ENCODE measurements at regions not wholly inside any gene's neighbourhood (a gene's known extent, or its start where the extent isn't known, plus 50 kb on each side); places are given as distances from the start of the nearest gene placed in this dataset.

- TF ChIP-seq REST (IDR thresholded peaks at IDR 0.05; ENCODE audit: insufficient read depth in 1 of 2, low read depth in 2 of 2, low read length in 2 of 2): no peak
- no peak for TF ChIP-seq POLR2AphosphoS5 (IDR thresholded peaks at IDR 0.05; ENCODE audit: low read depth, low read length)
These were observed 160.8 kb downstream of the CEMIP2 start for GRCh38 chr9:71607461-71607881.

Measured in PFSK-1 (cell line).